HG03139 (cell line): ENCODE measurements at regions not wholly inside any gene's neighbourhood (a gene's known extent, or its start where the extent isn't known, plus 50 kb on each side); places are given as distances from the start of the nearest gene placed in this dataset.
"Not testable (repeated sequence)": the region's sequence is repeated elsewhere in the genome, so short reads cannot be mapped to it uniquely, and the experiment has no call there.

Source experiments
- ATAC-seq: cut with Tn5 transposase; IDR thresholded peaks from one replicate; pipeline ENCODE4 v1.9.1; 2021; ENCODE audit not compliant: unreplicated experiment

- ATAC-seq = no peak
These were observed 1776.2 kb downstream of the PCDH9 start for GRCh38 chr13:65453982-65454381.

GRCh38 chr13:65445340-65445739, 1784.8 kb downstream of the PCDH9 start:
- ATAC-seq = no peak

GRCh38 chr13:65435590-65435989, 1794.5 kb downstream of the PCDH9 start:
- ATAC-seq = no peak

GRCh38 chr13:65417953-65418352, 1812.2 kb downstream of the PCDH9 start:
- no peak for ATAC-seq

- no peak for ATAC-seq
These were observed 1813.4 kb downstream of the PCDH9 start for GRCh38 chr13:65416784-65417183.

GRCh38 chr13:65414187-65414586, 1815.9 kb downstream of the PCDH9 start:
- no peak for ATAC-seq

GRCh38 chr13:65411521-65411920, 1818.6 kb downstream of the PCDH9 start:
- ATAC-seq = no peak

- ATAC-seq = no peak
These were observed 1819.3 kb downstream of the PCDH9 start for GRCh38 chr13:65410791-65411190.

- no peak for ATAC-seq
These were observed 1828.8 kb downstream of the PCDH9 start for GRCh38 chr13:65401315-65401714.

GRCh38 chr13:65400702-65401101, 1829.4 kb downstream of the PCDH9 start:
- no peak for ATAC-seq

GRCh38 chr13:65387743-65388347, 1842.3 kb downstream of the PCDH9 start:
- no peak for ATAC-seq

GRCh38 chr13:65378943-65379519, 1851.1 kb downstream of the PCDH9 start:
- ATAC-seq = no peak

GRCh38 chr13:65378484-65378883, 1851.7 kb downstream of the PCDH9 start:
- no peak for ATAC-seq

GRCh38 chr13:65368832-65369231, 1861.3 kb downstream of the PCDH9 start:
- no peak for ATAC-seq

- ATAC-seq = no peak
These were observed 1876.2 kb downstream of the PCDH9 start for GRCh38 chr13:65353951-65354350.

GRCh38 chr13:65353150-65353549, 1877.0 kb downstream of the PCDH9 start:
- not testable (repeated sequence) for ATAC-seq

- ATAC-seq = no peak
These were observed 1882.6 kb downstream of the PCDH9 start for GRCh38 chr13:65347420-65348030.

- no peak for ATAC-seq
These were observed 1886.1 kb downstream of the PCDH9 start for GRCh38 chr13:65343898-65344663.

- no peak for ATAC-seq
These were observed 1887.4 kb downstream of the PCDH9 start for GRCh38 chr13:65342541-65343337.

GRCh38 chr13:65339241-65339640, 1890.9 kb downstream of the PCDH9 start:
- no peak for ATAC-seq

- no peak for ATAC-seq
These were observed 1893.2 kb downstream of the PCDH9 start for GRCh38 chr13:65336916-65337315.
